ENCODE measurements at regions not wholly inside any gene's neighbourhood (a gene's known extent, or its start where the extent isn't known, plus 50 kb on each side); places are given as distances from the start of the nearest gene placed in this dataset.

GRCh38 chr6:101015541-101015940 is 134.4 kb upstream of the ASCC3 start:
- H2BK15ac ChIP-seq (replicated peaks; ENCODE audit: low read depth), result no peak overlapping the region
- WGBS (ENCODE audit: extremely low coverage, insufficient coverage, low lambda C conversion rate), result no CpG with 5 or more reads among the region's 1 CpG
- no peak overlapping the region for H4K5ac ChIP-seq (ENCODE audit: low read length)
- no peak overlapping the region for H2AK5ac ChIP-seq (ENCODE audit: low read length)
- no peak overlapping the region for H3K4me3 ChIP-seq (ENCODE audit: low read length)
- H3K4me2 ChIP-seq (ENCODE audit: low read length), result no peak overlapping the region
- no peak overlapping the region for H3K4ac ChIP-seq (ENCODE audit: low read depth, low read length)
- H2BK5ac ChIP-seq (ENCODE audit: low read length), result no peak overlapping the region
- H3K23ac ChIP-seq (ENCODE audit: low read length), result no peak overlapping the region
- H2BK120ac ChIP-seq (ENCODE audit: low read depth, low read length), result no peak overlapping the region
- no peaks in the 10 kb centered on the region for H3K79me1 ChIP-seq (ENCODE audit: low read length)
- no peak overlapping the region for H3K9ac ChIP-seq (ENCODE audit: low read length)
- no peak overlapping the region for H3K27ac ChIP-seq (ENCODE audit: low read depth, low read length)
- no peaks in the 10 kb centered on the region for H3K27me3 ChIP-seq (ENCODE audit: insufficient read depth, low read length, poor library complexity)
- H3K4me1 ChIP-seq (ENCODE audit: control insufficient read depth, low read depth, low read length), result no peaks in the 10 kb centered on the region
- no peaks in the 10 kb centered on the region for H3K79me2 ChIP-seq (ENCODE audit: control insufficient read depth, insufficient read depth, low read length)
- no peak overlapping the region for H3K56ac ChIP-seq (ENCODE audit: low read length)
- no peak overlapping the region for H3K18ac ChIP-seq (ENCODE audit: low read length)
- H4K8ac ChIP-seq (ENCODE audit: low read depth, low read length), result no peak overlapping the region
- DNase-seq, result no peak
- no peaks in the 10 kb centered on the region for H3K36me3 ChIP-seq (ENCODE audit: control insufficient read depth, insufficient read depth, low read length)

DNA sequence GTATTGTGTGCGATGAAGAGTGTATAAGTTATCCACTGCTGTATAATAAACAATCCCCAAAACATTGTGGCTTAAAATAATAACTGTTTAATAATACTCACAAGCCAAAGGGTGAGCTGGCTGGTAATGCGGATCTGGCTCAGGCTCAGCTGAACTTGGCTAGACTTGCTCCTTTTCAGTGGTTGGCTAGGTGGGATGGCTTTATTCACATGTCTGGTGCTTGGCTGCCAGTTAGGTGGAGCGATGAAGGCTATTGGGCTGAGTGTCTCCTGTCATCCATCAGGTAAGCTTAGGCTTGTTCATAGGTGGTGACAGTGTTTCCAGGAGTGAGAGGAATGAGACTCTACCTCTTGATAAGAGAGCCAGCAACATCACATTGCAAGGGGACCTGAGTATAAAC is 135.0 kb upstream of the ASCC3 start:
- H3K4me1 ChIP-seq (ENCODE audit: control insufficient read depth, low read depth, low read length), result no peaks in the 10 kb centered on the region
- no peak overlapping the region for H2BK15ac ChIP-seq (replicated peaks; ENCODE audit: low read depth)
- H3K4ac ChIP-seq (ENCODE audit: low read depth, low read length), result no peak overlapping the region
- DNase-seq, result no peak
- H3K9ac ChIP-seq (ENCODE audit: low read length), result no peak overlapping the region
- no peak overlapping the region for H3K4me3 ChIP-seq (ENCODE audit: low read length)
- no peak overlapping the region for H4K8ac ChIP-seq (ENCODE audit: low read depth, low read length)
- no peaks in the 10 kb centered on the region for H3K79me1 ChIP-seq (ENCODE audit: low read length)
- H2BK120ac ChIP-seq (ENCODE audit: low read depth, low read length), result no peak overlapping the region
- no peak overlapping the region for H2BK5ac ChIP-seq (ENCODE audit: low read length)
- WGBS (ENCODE audit: extremely low coverage, insufficient coverage, low lambda C conversion rate), result no CpG with 5 or more reads among the region's 3 CpGs
- H2AK5ac ChIP-seq (ENCODE audit: low read length), result no peak overlapping the region
- H3K56ac ChIP-seq (ENCODE audit: low read length), result no peak overlapping the region
- H3K36me3 ChIP-seq (ENCODE audit: control insufficient read depth, insufficient read depth, low read length), result no peaks in the 10 kb centered on the region
- H3K27me3 ChIP-seq (ENCODE audit: insufficient read depth, low read length, poor library complexity), result no peaks in the 10 kb centered on the region
- H3K4me2 ChIP-seq (ENCODE audit: low read length), result no peak overlapping the region
- H3K79me2 ChIP-seq (ENCODE audit: control insufficient read depth, insufficient read depth, low read length), result no peaks in the 10 kb centered on the region
- no peak overlapping the region for H3K18ac ChIP-seq (ENCODE audit: low read length)
- H3K27ac ChIP-seq (ENCODE audit: low read depth, low read length), result no peak overlapping the region
- H3K23ac ChIP-seq (ENCODE audit: low read length), result no peak overlapping the region
- H4K5ac ChIP-seq (ENCODE audit: low read length), result no peak overlapping the region

GRCh38 chr6:101018157-101018556 is 137.0 kb upstream of the ASCC3 start:
- Histone ChIP-seq H2BK5ac (ENCODE audit: low read length) (no peak overlapping the region), H3K79me2 (ENCODE audit: control insufficient read depth, insufficient read depth, low read length) (no peaks in the 10 kb centered on the region), H3K56ac (ENCODE audit: low read length) (no peak overlapping the region), H4K8ac (ENCODE audit: low read depth, low read length) (no peak overlapping the region), H3K27me3 (ENCODE audit: insufficient read depth, low read length, poor library complexity) (no peaks in the 10 kb centered on the region), H3K4me1 (ENCODE audit: control insufficient read depth, low read depth, low read length) (no peaks in the 10 kb centered on the region), H3K4me2 (ENCODE audit: low read length) (no peak overlapping the region), H3K23ac (ENCODE audit: low read length) (no peak overlapping the region), H2AK5ac (ENCODE audit: low read length) (no peak overlapping the region), H3K79me1 (ENCODE audit: low read length) (no peaks in the 10 kb centered on the region), H3K36me3 (ENCODE audit: control insufficient read depth, insufficient read depth, low read length) (no peaks in the 10 kb centered on the region), H3K27ac (ENCODE audit: low read depth, low read length) (no peak overlapping the region), H2BK15ac (replicated peaks; ENCODE audit: low read depth) (no peak overlapping the region), H4K5ac (ENCODE audit: low read length) (no peak overlapping the region), H3K9ac (ENCODE audit: low read length) (no peak overlapping the region), H2BK120ac (ENCODE audit: low read depth, low read length) (no peak overlapping the region), H3K4me3 (ENCODE audit: low read length) (no peak overlapping the region), H3K18ac (ENCODE audit: low read length) (no peak overlapping the region), H3K4ac (ENCODE audit: low read depth, low read length) (no peak overlapping the region)
- DNase-seq, result no peak
- WGBS (ENCODE audit: extremely low coverage, insufficient coverage, low lambda C conversion rate), result no CpG with 5 or more reads among the region's 3 CpGs

DNA sequence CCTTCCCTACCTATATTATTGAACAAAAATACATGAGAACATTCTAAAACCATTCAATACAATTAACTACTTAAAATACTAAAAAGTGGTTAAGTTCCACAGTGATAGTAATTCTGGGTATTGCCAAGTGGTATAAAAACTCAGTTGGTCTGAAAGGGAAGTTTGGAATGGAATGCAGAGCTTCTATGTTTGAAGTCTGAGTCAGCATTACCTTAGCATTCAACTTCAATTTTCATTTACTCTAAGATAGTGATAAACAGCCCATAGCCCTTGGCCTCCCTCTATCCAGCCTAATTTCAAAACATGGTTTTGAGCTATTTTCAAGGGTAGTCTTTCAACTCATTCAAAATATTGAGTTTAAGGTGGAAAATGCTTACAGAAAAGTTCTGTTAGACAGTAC is 140.4 kb upstream of the ASCC3 start:
- H3K4me2 ChIP-seq (ENCODE audit: low read length), result no peak overlapping the region
- H4K8ac ChIP-seq (ENCODE audit: low read depth, low read length), result no peak overlapping the region
- H3K4me1 ChIP-seq (ENCODE audit: control insufficient read depth, low read depth, low read length), result no peaks in the 10 kb centered on the region
- H3K9ac ChIP-seq (ENCODE audit: low read length), result no peak overlapping the region
- no peak overlapping the region for H3K4me3 ChIP-seq (ENCODE audit: low read length)
- no peaks in the 10 kb centered on the region for H3K36me3 ChIP-seq (ENCODE audit: control insufficient read depth, insufficient read depth, low read length)
- H2BK15ac ChIP-seq (replicated peaks; ENCODE audit: low read depth), result no peak overlapping the region
- H2BK5ac ChIP-seq (ENCODE audit: low read length), result no peak overlapping the region
- no peaks in the 10 kb centered on the region for H3K79me2 ChIP-seq (ENCODE audit: control insufficient read depth, insufficient read depth, low read length)
- no peaks in the 10 kb centered on the region for H3K79me1 ChIP-seq (ENCODE audit: low read length)
- no peak overlapping the region for H3K27ac ChIP-seq (ENCODE audit: low read depth, low read length)
- no peak overlapping the region for H3K23ac ChIP-seq (ENCODE audit: low read length)
- no peak for DNase-seq
- no peak overlapping the region for H3K4ac ChIP-seq (ENCODE audit: low read depth, low read length)
- no peak overlapping the region for H3K56ac ChIP-seq (ENCODE audit: low read length)
- H2BK120ac ChIP-seq (ENCODE audit: low read depth, low read length), result no peak overlapping the region
- H3K18ac ChIP-seq (ENCODE audit: low read length), result no peak overlapping the region
- no peaks in the 10 kb centered on the region for H3K27me3 ChIP-seq (ENCODE audit: insufficient read depth, low read length, poor library complexity)
- H4K5ac ChIP-seq (ENCODE audit: low read length), result no peak overlapping the region
- H2AK5ac ChIP-seq (ENCODE audit: low read length), result no peak overlapping the region

- H3K4me1 ChIP-seq (ENCODE audit: control insufficient read depth, low read depth, low read length), result no peaks in the 10 kb centered on the region
- H4K5ac ChIP-seq (ENCODE audit: low read length), result no peak overlapping the region
- H2BK120ac ChIP-seq (ENCODE audit: low read depth, low read length), result no peak overlapping the region
- no peaks in the 10 kb centered on the region for H3K36me3 ChIP-seq (ENCODE audit: control insufficient read depth, insufficient read depth, low read length)
- H3K79me1 ChIP-seq (ENCODE audit: low read length), result no peaks in the 10 kb centered on the region
- no peak overlapping the region for H3K27ac ChIP-seq (ENCODE audit: low read depth, low read length)
- no peak overlapping the region for H3K4me3 ChIP-seq (ENCODE audit: low read length)
- H2BK15ac ChIP-seq (replicated peaks; ENCODE audit: low read depth), result no peak overlapping the region
- no peak overlapping the region for H4K8ac ChIP-seq (ENCODE audit: low read depth, low read length)
- no peak overlapping the region for H3K23ac ChIP-seq (ENCODE audit: low read length)
- H3K56ac ChIP-seq (ENCODE audit: low read length), result no peak overlapping the region
- H3K27me3 ChIP-seq (ENCODE audit: insufficient read depth, low read length, poor library complexity), result no peaks in the 10 kb centered on the region
- no peak overlapping the region for H2BK5ac ChIP-seq (ENCODE audit: low read length)
- no peak overlapping the region for H3K9ac ChIP-seq (ENCODE audit: low read length)
- DNase-seq, result no peak
- H2AK5ac ChIP-seq (ENCODE audit: low read length), result no peak overlapping the region
- WGBS (ENCODE audit: extremely low coverage, insufficient coverage, low lambda C conversion rate), result no CpG with 5 or more reads among the region's 4 CpGs
- H3K4me2 ChIP-seq (ENCODE audit: low read length), result no peak overlapping the region
- H3K79me2 ChIP-seq (ENCODE audit: control insufficient read depth, insufficient read depth, low read length), result no peaks in the 10 kb centered on the region
- no peak overlapping the region for H3K4ac ChIP-seq (ENCODE audit: low read depth, low read length)
- H3K18ac ChIP-seq (ENCODE audit: low read length), result no peak overlapping the region
Observed at GRCh38 chr6:101042966-101043365, 161.8 kb upstream of the ASCC3 start.

- Histone ChIP-seq H2BK15ac (replicated peaks; ENCODE audit: low read depth) (no peak overlapping the region), H3K27me3 (ENCODE audit: insufficient read depth, low read length, poor library complexity) (no peaks in the 10 kb centered on the region), H3K4me3 (ENCODE audit: low read length) (no peak overlapping the region), H3K56ac (ENCODE audit: low read length) (no peak overlapping the region), H2BK120ac (ENCODE audit: low read depth, low read length) (no peak overlapping the region), H3K23ac (ENCODE audit: low read length) (no peak overlapping the region), H3K27ac (ENCODE audit: low read depth, low read length) (no peak overlapping the region), H4K8ac (ENCODE audit: low read depth, low read length) (no peak overlapping the region), H2BK5ac (ENCODE audit: low read length) (no peak overlapping the region), H3K79me2 (ENCODE audit: control insufficient read depth, insufficient read depth, low read length) (no peaks in the 10 kb centered on the region), H3K9ac (ENCODE audit: low read length) (no peak overlapping the region), H3K4me2 (ENCODE audit: low read length) (no peak overlapping the region), H3K79me1 (ENCODE audit: low read length) (no peaks in the 10 kb centered on the region), H3K36me3 (ENCODE audit: control insufficient read depth, insufficient read depth, low read length) (no peaks in the 10 kb centered on the region), H2AK5ac (ENCODE audit: low read length) (no peak overlapping the region), H3K4ac (ENCODE audit: low read depth, low read length) (no peak overlapping the region), H3K4me1 (ENCODE audit: control insufficient read depth, low read depth, low read length) (no peaks in the 10 kb centered on the region), H4K5ac (ENCODE audit: low read length) (no peak overlapping the region), H3K18ac (ENCODE audit: low read length) (no peak overlapping the region)
- DNase-seq, result no peak
- no CpG with 5 or more reads among the region's 1 CpG for WGBS (ENCODE audit: extremely low coverage, insufficient coverage, low lambda C conversion rate)
Observed at GRCh38 chr6:101058296-101058695, 177.2 kb upstream of the ASCC3 start.
